GM12891 (cell line): ENCODE measurements at regions not wholly inside any gene's neighbourhood (a gene's known extent, or its start where the extent isn't known, plus 50 kb on each side); places are given as distances from the start of the nearest gene placed in this dataset.

ENCODE experiments used
- POLR2AphosphoS5 ChIP-seq: IDR thresholded peaks from 2 replicates; pipeline ENCODE4 v1.6.1; 2011; ENCODE audit warnings: low read depth, low read length, control low read depth
- SPI1 ChIP-seq: IDR thresholded peaks from 2 replicates; pipeline ENCODE4 v1.6.1; 2011; ENCODE audit warnings: low read depth, low read length, control low read depth

DNA sequence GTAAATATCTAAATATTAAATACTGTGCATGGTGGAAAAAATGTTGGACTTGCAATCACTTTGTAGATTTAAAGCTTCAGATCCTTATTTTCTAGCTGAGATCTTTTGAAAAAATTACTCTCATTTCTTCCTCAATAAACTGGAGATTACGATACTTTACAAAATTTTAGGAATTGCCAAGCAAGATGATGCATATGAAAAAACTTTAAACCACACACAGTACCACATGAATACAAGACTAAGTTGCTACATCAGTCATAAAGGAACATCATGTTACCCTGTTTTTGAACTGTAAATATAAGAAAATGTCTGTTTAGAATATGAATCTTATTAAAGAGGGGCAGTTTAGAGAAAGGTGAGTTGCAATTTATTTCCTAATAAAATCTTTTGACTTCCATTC lies 703.6 kb upstream of the NUDT12 start:
- TF ChIP-seq SPI1 (no peak), POLR2AphosphoS5 (no peak)
